ENCODE measurements at regions not wholly inside any gene's neighbourhood (a gene's known extent, or its start where the extent isn't known, plus 50 kb on each side); places are given as distances from the start of the nearest gene placed in this dataset.
A peak's percentile ranks its signal among the peaks of the same experiment; 100 is the strongest.

GRCh38 chr7:16933296-16934279 lies 51.8 kb upstream of the AGR3 start:
- DNase-seq: no peak
- no peaks in the 10 kb centered on the region for H3K27me3 Mint-ChIP-seq (ENCODE audit: insufficient read depth)
- H3K4me1 Mint-ChIP-seq (ENCODE audit: low read depth): peaks cover 6% of the 10 kb centered on the region
- H3K27ac Mint-ChIP-seq: no peak overlapping the region
- no peaks in the 10 kb centered on the region for H3K9me3 Mint-ChIP-seq
- TF ChIP-seq CTCF (IDR thresholded peaks at IDR 0.05): no peak
- no peaks in the 10 kb centered on the region for H3K36me3 Mint-ChIP-seq (ENCODE audit: low read depth)
- H3K4me3 Mint-ChIP-seq: no peak overlapping the region

GRCh38 chr7:16934722-16935340 lies 53.0 kb upstream of the AGR3 start:
- H3K27me3 Mint-ChIP-seq (ENCODE audit: insufficient read depth): no peaks in the 10 kb centered on the region
- no peak overlapping the region for H3K4me3 Mint-ChIP-seq
- TF ChIP-seq CTCF (IDR thresholded peaks at IDR 0.05): no peak
- peaks cover 6% of the 10 kb centered on the region for H3K4me1 Mint-ChIP-seq (ENCODE audit: low read depth)
- H3K36me3 Mint-ChIP-seq (ENCODE audit: low read depth): no peaks in the 10 kb centered on the region
- no peaks in the 10 kb centered on the region for H3K9me3 Mint-ChIP-seq
- no peak overlapping the region for H3K27ac Mint-ChIP-seq
- DNase-seq: no peak

DNA sequence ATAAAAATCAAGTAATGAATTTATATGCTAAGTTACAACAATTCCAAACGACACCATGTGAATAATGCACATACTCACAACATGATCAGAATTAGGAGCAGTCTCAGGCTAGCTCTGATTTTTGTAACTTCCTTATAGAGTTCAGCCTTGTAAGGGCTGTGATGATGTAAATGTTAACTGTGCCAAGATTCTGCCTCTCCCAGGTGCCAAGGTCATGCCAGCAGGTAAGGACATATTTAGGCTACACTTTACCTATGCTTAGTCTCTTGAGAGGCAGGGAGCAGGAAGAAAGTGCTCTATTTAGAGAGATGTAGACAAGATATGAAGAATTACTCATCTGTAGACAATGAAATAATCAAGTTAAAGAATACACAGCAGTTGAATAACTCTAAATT lies 53.6 kb upstream of the AGR3 start:
- H3K9me3 Mint-ChIP-seq: no peaks in the 10 kb centered on the region
- TF ChIP-seq CTCF (IDR thresholded peaks at IDR 0.05): no peak
- H3K4me3 Mint-ChIP-seq: no peak overlapping the region
- no peak for DNase-seq
- 0 out of 2 replicates have a peak overlapping the region, but pooled peaks have one; percentile 8 for H3K27ac Mint-ChIP-seq
- H3K4me1 Mint-ChIP-seq (ENCODE audit: low read depth): peaks cover 6% of the 10 kb centered on the region
- no peaks in the 10 kb centered on the region for H3K27me3 Mint-ChIP-seq (ENCODE audit: insufficient read depth)
- no peaks in the 10 kb centered on the region for H3K36me3 Mint-ChIP-seq (ENCODE audit: low read depth)

DNA sequence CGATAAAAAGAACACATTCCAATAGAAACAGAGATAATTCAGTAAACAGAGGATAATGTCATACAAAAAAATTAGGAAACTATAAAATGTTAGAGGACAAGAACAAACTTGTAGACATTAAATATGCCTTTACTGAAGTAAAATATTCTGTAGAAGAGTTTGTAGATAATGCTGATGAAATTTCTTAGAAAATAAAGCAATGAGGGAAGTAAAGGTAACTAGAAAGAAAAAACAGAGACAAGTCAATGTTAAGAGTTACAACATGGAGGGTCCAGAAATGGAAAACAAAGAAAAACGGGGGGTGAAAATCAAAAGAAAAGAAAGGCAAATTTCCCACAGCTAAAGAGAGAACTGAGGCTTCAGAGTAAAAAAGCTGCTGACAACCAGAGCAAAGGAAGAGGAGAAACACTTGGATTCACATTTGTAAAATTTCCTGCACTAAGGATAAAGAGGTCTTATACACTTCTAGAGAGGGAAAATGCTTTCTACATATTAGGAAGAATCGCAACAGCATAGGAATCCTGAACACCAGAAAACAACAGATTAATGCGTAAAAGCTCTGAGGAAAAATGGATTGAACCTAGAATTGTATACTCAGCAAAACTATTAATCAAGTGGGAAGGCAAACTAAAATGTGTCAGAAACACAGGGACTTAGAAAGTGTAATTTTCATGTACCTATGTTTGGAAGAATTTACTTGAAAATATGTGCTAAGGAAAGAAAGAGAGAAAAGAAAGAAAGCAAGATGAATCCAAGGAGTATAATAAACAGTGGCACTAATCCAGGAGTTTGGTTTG lies 55.0 kb upstream of the AGR3 start:
- Mint-ChIP-seq H3K4me1 (ENCODE audit: low read depth) (peaks cover 6% of the 10 kb centered on the region), H3K27ac (no peak overlapping the region), H3K9me3 (no peaks in the 10 kb centered on the region), H3K27me3 (ENCODE audit: insufficient read depth) (no peaks in the 10 kb centered on the region), H3K36me3 (ENCODE audit: low read depth) (no peaks in the 10 kb centered on the region), H3K4me3 (no peak overlapping the region)
- no peak for DNase-seq
- no peak for TF ChIP-seq CTCF (IDR thresholded peaks at IDR 0.05)

- no peak overlapping the region for H3K27ac Mint-ChIP-seq
- no peak for DNase-seq
- no peak overlapping the region for H3K4me3 Mint-ChIP-seq
- TF ChIP-seq CTCF (IDR thresholded peaks at IDR 0.05): no peak
- no peaks in the 10 kb centered on the region for H3K9me3 Mint-ChIP-seq
- no peaks in the 10 kb centered on the region for H3K36me3 Mint-ChIP-seq (ENCODE audit: low read depth)
- no peaks in the 10 kb centered on the region for H3K27me3 Mint-ChIP-seq (ENCODE audit: insufficient read depth)
- no peaks in the 10 kb centered on the region; the same call in 1 of the 2 replicates for H3K4me1 Mint-ChIP-seq (ENCODE audit: low read depth)
Measured at GRCh38 chr7:16939161-16939560, 57.4 kb upstream of the AGR3 start.
